ENCODE measurements at regions not wholly inside any gene's neighbourhood (a gene's known extent, or its start where the extent isn't known, plus 50 kb on each side); places are given as distances from the start of the nearest gene placed in this dataset.
A peak's percentile ranks its signal among the peaks of the same experiment; 100 is the strongest.
"Not testable (repeated sequence)": the region's sequence is repeated elsewhere in the genome, so short reads cannot be mapped to it uniquely, and the experiment has no call there.

GRCh38 chr2:48206056-48206656 lies 108.3 kb upstream of the FOXN2 start (continued):
- TF ChIP-seq, protein P1, sequence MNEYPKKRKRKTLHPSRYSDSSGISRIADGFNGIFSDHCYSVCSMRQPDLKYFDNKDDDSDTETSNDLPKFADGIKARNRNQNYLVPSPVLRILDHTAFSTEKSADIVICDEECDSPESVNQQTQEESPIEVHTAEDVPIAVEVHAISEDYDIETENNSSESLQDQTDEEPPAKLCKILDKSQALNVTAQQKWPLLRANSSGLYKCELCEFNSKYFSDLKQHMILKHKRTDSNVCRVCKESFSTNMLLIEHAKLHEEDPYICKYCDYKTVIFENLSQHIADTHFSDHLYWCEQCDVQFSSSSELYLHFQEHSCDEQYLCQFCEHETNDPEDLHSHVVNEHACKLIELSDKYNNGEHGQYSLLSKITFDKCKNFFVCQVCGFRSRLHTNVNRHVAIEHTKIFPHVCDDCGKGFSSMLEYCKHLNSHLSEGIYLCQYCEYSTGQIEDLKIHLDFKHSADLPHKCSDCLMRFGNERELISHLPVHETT (CRISPR knock-in tag; conservative IDR thresholded peaks at IDR 0.05 in 1 of 2, IDR thresholded peaks at IDR 0.05 in 1 of 2): peak in 1 of 2 experiments; percentile 29; a peak in 1 of 4 replicates
- TF ChIP-seq, protein P2, sequence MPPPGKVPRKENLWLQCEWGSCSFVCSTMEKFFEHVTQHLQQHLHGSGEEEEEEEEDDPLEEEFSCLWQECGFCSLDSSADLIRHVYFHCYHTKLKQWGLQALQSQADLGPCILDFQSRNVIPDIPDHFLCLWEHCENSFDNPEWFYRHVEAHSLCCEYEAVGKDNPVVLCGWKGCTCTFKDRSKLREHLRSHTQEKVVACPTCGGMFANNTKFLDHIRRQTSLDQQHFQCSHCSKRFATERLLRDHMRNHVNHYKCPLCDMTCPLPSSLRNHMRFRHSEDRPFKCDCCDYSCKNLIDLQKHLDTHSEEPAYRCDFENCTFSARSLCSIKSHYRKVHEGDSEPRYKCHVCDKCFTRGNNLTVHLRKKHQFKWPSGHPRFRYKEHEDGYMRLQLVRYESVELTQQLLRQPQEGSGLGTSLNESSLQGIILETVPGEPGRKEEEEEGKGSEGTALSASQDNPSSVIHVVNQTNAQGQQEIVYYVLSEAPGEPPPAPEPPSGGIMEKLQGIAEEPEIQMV (tag; conservative IDR thresholded peaks at IDR 0.05; ENCODE audit: low read depth): 0 out of 2 replicates have a peak, but pooled peaks have one; percentile 33
- TF ChIP-seq FOSL1 (tag; conservative IDR thresholded peaks at IDR 0.05) (peak; percentile 95), SMARCA4 (IDR thresholded peaks at IDR 0.05) (peak; percentile 56; the same call in 1 of the 2 replicates), SMARCE1 (IDR thresholded peaks at IDR 0.05) (peak; percentile 36; the same call in 1 of the 2 replicates), GTF2A2 (tag; IDR thresholded peaks at IDR 0.05) (0 out of 2 replicates have a peak, but pooled peaks have one; percentile 23), MECOM (CRISPR knock-in tag; IDR thresholded peaks at IDR 0.05) (peak; percentile 86), RFX1 (IDR thresholded peaks at IDR 0.05) (0 out of 2 replicates have a peak, but pooled peaks have one; percentile 4), ARID1B (IDR thresholded peaks at IDR 0.05) (peak; percentile 65), DPF2 (IDR thresholded peaks at IDR 0.05) (peak; percentile 23; the same call in 1 of the 2 replicates), NR2C2 (tag; IDR thresholded peaks at IDR 0.05) (peak; percentile 24), MEIS2 (IDR thresholded peaks at IDR 0.05; ENCODE audit: partially characterized antibody) (peak; percentile 52), PYGO2 (tag; IDR thresholded peaks at IDR 0.05) (0 out of 2 replicates have a peak, but pooled peaks have one; percentile 2)
- TF ChIP-seq, protein P3, sequence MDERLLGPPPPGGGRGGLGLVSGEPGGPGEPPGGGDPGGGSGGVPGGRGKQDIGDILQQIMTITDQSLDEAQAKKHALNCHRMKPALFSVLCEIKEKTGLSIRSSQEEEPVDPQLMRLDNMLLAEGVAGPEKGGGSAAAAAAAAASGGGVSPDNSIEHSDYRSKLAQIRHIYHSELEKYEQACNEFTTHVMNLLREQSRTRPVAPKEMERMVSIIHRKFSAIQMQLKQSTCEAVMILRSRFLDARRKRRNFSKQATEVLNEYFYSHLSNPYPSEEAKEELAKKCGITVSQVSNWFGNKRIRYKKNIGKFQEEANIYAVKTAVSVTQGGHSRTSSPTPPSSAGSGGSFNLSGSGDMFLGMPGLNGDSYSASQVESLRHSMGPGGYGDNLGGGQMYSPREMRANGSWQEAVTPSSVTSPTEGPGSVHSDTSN (CRISPR knock-in tag; IDR thresholded peaks at IDR 0.05; ENCODE audit: low read depth): not testable (repeated sequence)
- TF ChIP-seq, protein P3 (tag; conservative IDR thresholded peaks at IDR 0.05; ENCODE audit: low read depth): 0 out of 2 replicates have a peak, but pooled peaks have one; percentile 14
- not testable (repeated sequence) for TF ChIP-seq NR2C2 (CRISPR knock-in tag; IDR thresholded peaks at IDR 0.05)
- TF ChIP-seq, protein P4, sequence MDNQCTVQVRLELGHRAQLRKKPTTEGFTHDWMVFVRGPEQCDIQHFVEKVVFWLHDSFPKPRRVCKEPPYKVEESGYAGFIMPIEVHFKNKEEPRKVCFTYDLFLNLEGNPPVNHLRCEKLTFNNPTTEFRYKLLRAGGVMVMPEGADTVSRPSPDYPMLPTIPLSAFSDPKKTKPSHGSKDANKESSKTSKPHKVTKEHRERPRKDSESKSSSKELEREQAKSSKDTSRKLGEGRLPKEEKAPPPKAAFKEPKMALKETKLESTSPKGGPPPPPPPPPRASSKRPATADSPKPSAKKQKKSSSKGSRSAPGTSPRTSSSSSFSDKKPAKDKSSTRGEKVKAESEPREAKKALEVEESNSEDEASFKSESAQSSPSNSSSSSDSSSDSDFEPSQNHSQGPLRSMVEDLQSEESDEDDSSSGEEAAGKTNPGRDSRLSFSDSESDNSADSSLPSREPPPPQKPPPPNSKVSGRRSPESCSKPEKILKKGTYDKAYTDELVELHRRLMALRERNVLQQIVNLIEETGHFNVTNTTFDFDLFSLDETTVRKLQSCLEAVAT (IDR thresholded peaks at IDR 0.05): peak in 1 of 2 experiments; percentile 37; a peak in 1 of 4 replicates

All from K562 (cell line).